Suppressor macrophage treated with lipopolysaccharide for 4 hours (primary cell): ENCODE measurements at regions not wholly inside any gene's neighbourhood (a gene's known extent, or its start where the extent isn't known, plus 50 kb on each side); places are given as distances from the start of the nearest gene placed in this dataset.

ENCODE experiments used
- DNase-seq: peaks from one replicate; pipeline ENCODE4 v3.0.0-alpha.2; 2020

- DNase-seq: no peak
These were observed 56.0 kb upstream of the CD53 start for GRCh38 chr1:110816945-110817344.

- DNase-seq: no peak
These were observed 61.4 kb upstream of the CD53 start for GRCh38 chr1:110811529-110811928.

- DNase-seq: no peak
These were observed 72.9 kb upstream of the CD53 start for GRCh38 chr1:110800079-110800478.

DNA sequence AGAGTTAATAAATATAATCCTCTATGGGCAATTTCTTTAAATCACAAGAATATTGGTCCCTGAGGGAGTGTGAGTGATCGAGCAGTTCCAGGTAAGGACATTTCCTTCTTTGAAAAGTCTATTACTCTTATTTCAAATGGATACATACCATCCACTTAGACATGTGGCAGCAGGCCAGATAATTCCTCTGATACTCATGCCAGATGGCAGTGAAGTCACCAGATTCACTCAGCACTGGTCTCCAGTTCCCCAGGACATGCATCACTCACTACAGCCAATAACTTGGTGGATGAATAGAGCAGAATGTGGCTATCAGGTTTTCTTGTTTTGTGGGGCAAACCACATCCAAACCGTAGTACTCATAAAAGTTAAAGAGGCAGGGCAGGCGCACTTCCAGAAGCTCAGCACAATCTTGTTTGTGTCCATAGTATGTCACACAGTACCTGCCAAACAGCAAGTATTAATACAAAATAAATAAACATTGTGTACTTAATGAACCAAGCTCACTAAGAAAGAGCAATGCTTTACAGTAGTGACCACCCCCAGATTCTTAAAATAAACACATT lies 74.2 kb upstream of the CD53 start:
- no peak for DNase-seq

GRCh38 chr1:110788673-110789072 lies 84.3 kb upstream of the CD53 start:
- DNase-seq: no peak

- DNase-seq: no peak
These were observed 85.4 kb upstream of the CD53 start for GRCh38 chr1:110787328-110788071.

GRCh38 chr1:110786802-110787327 lies 86.1 kb upstream of the CD53 start:
- no peak for DNase-seq

GRCh38 chr1:110785612-110786011 lies 87.3 kb upstream of the CD53 start:
- no peak for DNase-seq

DNA sequence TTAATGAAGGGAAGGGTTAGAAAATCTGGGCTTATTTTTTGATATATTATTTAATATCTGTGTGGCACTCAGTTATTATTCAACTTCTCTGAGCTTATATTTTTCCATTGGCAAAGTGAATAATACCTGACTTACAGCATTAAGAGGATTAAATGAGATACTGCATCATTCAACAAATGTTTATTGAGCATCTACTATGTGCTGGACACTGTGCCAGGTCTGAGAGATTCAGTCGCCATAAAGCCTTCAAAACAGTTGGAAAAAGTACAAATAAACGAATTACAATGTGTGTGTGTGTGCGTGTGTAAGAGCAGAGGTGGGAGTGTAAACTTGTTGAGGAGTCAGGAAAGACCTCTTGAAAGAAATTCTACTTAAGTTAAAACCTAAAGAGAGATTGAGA lies 87.9 kb upstream of the CD53 start:
- no peak for DNase-seq

- peak; percentile 64 for DNase-seq
These were observed 89.5 kb upstream of the CD53 start for GRCh38 chr1:110783292-110783918.

- DNase-seq: no peak
These were observed 91.4 kb upstream of the CD53 start for GRCh38 chr1:110781525-110781924.

GRCh38 chr1:110780600-110781484 lies 92.1 kb upstream of the CD53 start:
- DNase-seq: peak; percentile 87

DNA sequence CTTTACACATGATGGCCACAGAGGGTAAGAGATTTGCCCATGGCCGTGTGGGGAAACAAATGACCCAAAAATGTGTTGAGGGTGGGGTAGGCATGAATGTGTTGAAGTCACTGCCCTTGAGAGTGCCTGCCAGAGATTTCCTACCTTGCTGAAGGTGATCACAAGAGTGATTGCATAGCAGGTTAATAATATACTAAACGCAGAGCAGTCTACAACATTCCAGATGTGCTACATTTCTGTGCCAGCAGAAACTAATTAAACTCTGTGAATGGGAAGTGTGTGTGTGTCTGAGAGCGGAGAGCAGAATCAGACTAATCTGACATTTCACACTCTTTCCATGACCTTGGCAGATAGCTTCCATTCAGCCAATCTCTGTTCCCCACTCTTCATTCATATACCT lies 93.3 kb upstream of the CD53 start:
- no peak for DNase-seq

DNA sequence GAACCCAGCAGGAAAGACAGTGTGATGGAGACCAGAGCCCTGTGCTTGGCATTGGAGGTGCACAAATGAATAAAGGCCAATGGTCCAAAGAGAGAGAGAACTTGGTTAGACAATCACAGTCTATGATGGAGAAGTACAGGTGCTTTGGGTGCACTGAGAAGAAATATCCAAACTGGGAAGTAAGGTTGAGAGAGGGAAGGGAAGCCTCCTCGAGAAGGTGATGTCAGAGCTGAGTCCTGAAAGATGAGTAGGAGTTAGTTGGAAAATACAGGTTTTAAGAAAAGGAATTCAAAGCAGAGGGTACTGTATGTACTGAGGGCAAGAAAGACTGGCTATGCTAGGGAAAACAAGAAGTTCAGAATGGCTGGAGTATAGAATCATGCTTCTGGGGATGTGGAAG lies 94.1 kb upstream of the CD53 start:
- DNase-seq: no peak

- DNase-seq: no peak
These were observed 95.7 kb upstream of the CD53 start for GRCh38 chr1:110777228-110777627.

DNA sequence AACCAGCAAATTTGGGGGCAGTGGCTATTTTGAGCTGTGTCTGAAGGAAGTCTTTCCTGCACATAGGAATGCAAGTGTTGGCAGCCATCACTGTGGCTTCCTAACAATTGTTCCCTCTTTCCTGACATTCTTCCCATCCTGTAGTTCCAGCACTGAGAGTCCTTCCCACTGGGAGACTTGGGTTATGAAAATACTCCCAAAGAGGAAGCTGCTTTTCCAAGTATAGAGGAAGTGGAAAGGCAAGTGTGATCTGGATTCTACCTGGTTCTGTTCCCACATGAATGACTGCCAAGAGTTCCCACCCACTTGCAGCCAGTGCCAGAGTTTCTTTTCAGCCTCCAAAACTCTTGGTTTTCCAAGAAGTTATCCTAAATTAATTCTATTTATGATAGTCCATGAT lies 98.5 kb upstream of the CD53 start:
- no peak for DNase-seq

DNA sequence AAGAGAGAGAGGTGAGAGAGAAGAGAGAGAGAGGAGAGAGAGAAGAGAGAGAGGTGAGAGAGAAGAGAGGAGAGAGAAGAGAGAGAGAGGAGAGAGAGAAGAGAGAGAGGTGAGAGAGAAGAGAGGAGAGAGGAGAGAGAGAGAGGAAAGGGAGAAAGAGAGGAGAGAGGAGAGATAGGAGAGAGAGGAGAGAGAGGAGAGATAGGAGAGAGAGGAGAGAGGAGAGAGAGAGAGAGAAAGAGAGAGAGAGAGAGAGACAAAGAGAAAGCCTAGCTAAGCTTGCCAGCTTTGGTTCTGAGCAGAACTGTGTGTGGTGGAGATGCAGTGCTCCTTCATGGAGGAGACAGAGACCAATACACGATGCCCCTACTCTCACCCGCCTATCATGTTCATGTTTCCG lies 99.1 kb upstream of the KCNA3 start:
- no peak for DNase-seq

- no peak for DNase-seq
These were observed 96.7 kb upstream of the KCNA3 start for GRCh38 chr1:110771245-110772022.

DNA sequence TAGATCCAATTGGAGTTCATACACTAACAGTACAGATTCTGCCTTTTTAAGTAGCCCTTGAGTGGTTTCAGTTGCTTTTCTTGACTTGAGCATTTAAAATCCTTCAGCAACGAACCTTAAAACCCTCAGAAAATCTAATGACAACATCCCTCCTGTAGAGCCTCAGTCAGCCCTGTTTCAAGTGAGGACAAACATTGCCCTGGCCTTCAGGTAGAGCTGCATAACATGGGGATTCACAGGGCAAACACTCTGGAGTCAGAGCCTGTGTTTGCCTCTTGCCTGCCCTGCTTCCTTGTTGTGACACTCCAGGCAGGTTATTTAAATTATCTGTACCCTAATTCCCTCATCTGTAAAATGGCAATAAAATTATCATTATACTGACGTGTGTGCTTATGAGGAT lies 96.1 kb upstream of the KCNA3 start:
- no peak for DNase-seq

GRCh38 chr1:110768605-110769004 lies 93.9 kb upstream of the KCNA3 start:
- DNase-seq: peak; percentile 54

- DNase-seq: no peak
These were observed 91.6 kb upstream of the KCNA3 start for GRCh38 chr1:110766336-110766647.

DNA sequence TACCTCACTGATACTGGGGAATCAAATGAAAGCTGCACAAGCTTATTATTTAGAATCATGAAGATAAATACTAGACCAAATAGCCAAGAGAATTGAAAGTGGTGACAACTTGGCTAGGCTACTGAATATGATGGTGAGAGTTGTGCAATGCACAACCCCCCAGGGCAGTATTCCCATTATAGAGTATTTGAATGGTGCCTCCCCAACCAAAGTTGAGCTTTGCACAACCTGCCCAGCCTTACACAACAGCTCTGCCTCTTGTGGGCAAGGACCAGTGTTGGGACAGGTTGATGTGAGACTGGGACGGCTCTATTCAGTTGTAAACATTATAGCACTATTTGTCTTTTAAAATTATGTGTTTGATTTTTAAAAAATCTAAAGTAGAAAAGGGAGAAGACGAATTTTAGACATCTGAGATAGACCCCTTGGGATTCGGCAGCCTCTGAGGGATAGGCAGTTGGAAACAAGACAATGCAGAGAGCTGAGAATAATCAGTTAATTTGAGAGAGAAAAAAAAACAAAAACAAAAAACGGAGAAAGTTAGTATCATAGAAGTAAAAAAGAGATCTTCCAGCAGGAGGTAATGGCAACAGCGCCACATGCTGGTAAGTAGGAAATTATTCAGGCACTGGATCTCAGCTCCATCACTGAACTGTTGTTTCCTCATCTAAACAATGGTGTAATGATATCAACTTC lies 91.0 kb upstream of the KCNA3 start:
- peak; percentile 75 for DNase-seq
